K562 (cell line): ENCODE measurements at regions not wholly inside any gene's neighbourhood (a gene's known extent, or its start where the extent isn't known, plus 50 kb on each side); places are given as distances from the start of the nearest gene placed in this dataset.

Source experiments
- ATAC-seq: fragments of 200-7000 bp; cut with Tn5 transposase; 3 replicates; pipeline ENCODE4 v1.9.1; 2020; ENCODE audit warnings: moderate library complexity
- BruUV-seq: library from RNA; stranded (reverse); fragments of 400-500 nt; replicated peaks from 2 replicates; lab custom pipeline; 2021; lab: Mats Ljungman, UMichigan
- CTCF ChIA-PET: fragments of 300-600 bp; formaldehyde crosslinking; extraction: SDS; loops from one replicate; lab custom pipeline; 2021; ENCODE audit warnings: low intra/inter-chr PET ratio; lab: Yijun Ruan, JAX
- POLR2A ChIA-PET: fragments of 300-600, 350-650 bp; sonication (Branson Sonifier 250); formaldehyde crosslinking; extraction: SDS; loops from one replicate; lab custom pipeline; 2021; ENCODE audit warnings: antibody characterized with exemption, inconsistent platforms; lab: Yijun Ruan, JAX
- DNase-seq, 4 experiments: peaks; one replicate each; pipeline versions ENCODE4 v3.0.0 to v3.0.0-alpha.2; 2011 to 2018; ENCODE audit warnings: low spot score in 3 of 4, mixed read lengths in 3 of 4; ENCODE audit errors: extremely low read depth in 1 of 4
- FAIRE-seq: peaks from 2 replicates; lab custom pipeline; 2011; peaks lifted over from hg19 to GRCh38; lab: Jason Lieb, UNC
- H2AFZ ChIP-seq: 2 replicates; pipeline ENCODE4 v1.6.0; 2011; ENCODE audit warnings: low read depth, low read length, control low read depth, inconsistent platforms
- H3K27ac ChIP-seq: fragments of 200-600 bp; 3 replicates; pipeline ENCODE4 v1.8.0; 2011; ENCODE audit warnings: low read depth, mild to moderate bottlenecking, control low read depth, inconsistent platforms, low read length, moderate library complexity, mixed read lengths; ENCODE audit errors: extremely low read depth
- H3K27me3 ChIP-seq, 2 experiments: fragments of 300-600 bp in 1 of 2; 2 replicates in 1 of 2; 3 replicates in 1 of 2; pipeline versions ENCODE4 v1.6.0 to v1.8.0; 2011; ENCODE audit warnings: inconsistent platforms in 2 of 2, low read length in 2 of 2, mild to moderate bottlenecking in 1 of 2, mixed read lengths in 1 of 2, moderate library complexity in 1 of 2; ENCODE audit not compliant: control insufficient read depth in 2 of 2, insufficient read depth in 2 of 2
- H3K36me3 ChIP-seq: fragments of 300-600 bp; 3 replicates; pipeline ENCODE4 v1.8.0; 2011; ENCODE audit warnings: mild to moderate bottlenecking, low read length, inconsistent platforms; ENCODE audit not compliant: control insufficient read depth, insufficient read depth
- H3K4me1 ChIP-seq, 2 experiments: fragments of 200-600 bp in 1 of 2; replicated peaks in 1 of 2; 2 replicates in 1 of 2; 3 replicates in 1 of 2; pipeline versions ENCODE4 v1.5.1 to v1.8.0; 2011; ENCODE audit warnings: inconsistent platforms in 2 of 2, low read length in 2 of 2, mild to moderate bottlenecking in 1 of 2, mixed read lengths in 1 of 2, moderate library complexity in 1 of 2; ENCODE audit not compliant: control insufficient read depth in 2 of 2, insufficient read depth in 2 of 2
- H3K4me2 ChIP-seq: 2 replicates; pipeline ENCODE4 v1.6.1; 2011; ENCODE audit warnings: low read length, control low read depth, inconsistent platforms, mixed read lengths; ENCODE audit not compliant: insufficient read depth
- H3K4me3 ChIP-seq: fragments of 200-600 bp; sonication (generic), shearing (Covaris generic); 2 replicates; pipeline ENCODE4 v1.5.1; 2016; ENCODE audit warnings: control low read depth, inconsistent platforms
- H3K79me2 ChIP-seq: fragments of 200-600 bp; 3 replicates; pipeline ENCODE4 v1.8.0; 2011; ENCODE audit warnings: low read length, inconsistent platforms; ENCODE audit not compliant: control insufficient read depth, insufficient read depth
- H3K9ac ChIP-seq, 2 experiments: 2 replicates each; pipeline versions ENCODE4 v1.6.0 to v1.6.1; 2011; ENCODE audit warnings: low read depth in 2 of 2, low read length in 2 of 2, control low read depth in 1 of 2, inconsistent platforms in 1 of 2, mild to moderate bottlenecking in 1 of 2, mixed read lengths in 1 of 2; ENCODE audit not compliant: insufficient read depth in 1 of 2
- H3K9me1 ChIP-seq: one replicate; pipeline ENCODE4 v1.6.0; 2011; ENCODE audit warnings: inconsistent platforms, mild to moderate bottlenecking, low read length, moderate library complexity; ENCODE audit not compliant: control insufficient read depth, insufficient read depth
- H3K9me3 ChIP-seq: replicated peaks from 2 replicates; pipeline ENCODE4 v1.5.1; 2011; ENCODE audit warnings: low read depth, low read length, inconsistent platforms; ENCODE audit not compliant: control insufficient read depth, insufficient read depth
- H4K20me1 ChIP-seq: replicated peaks from 2 replicates; pipeline ENCODE4 v1.6.1; 2011; ENCODE audit warnings: low read length, inconsistent platforms, mixed read lengths; ENCODE audit not compliant: control insufficient read depth, insufficient read depth
- ASH1L ChIP-seq: fragments of 450-650 bp; IDR thresholded peaks from 2 replicates; pipeline ENCODE4 v1.6.1; 2018; ENCODE audit warnings: borderline replicate concordance, mild to moderate bottlenecking, low read depth; ENCODE audit not compliant: partially characterized antibody
- CCNT2 ChIP-seq: IDR thresholded peaks from 2 replicates; pipeline ENCODE4 v1.6.1; 2011; ENCODE audit warnings: borderline replicate concordance, low read depth, mild to moderate bottlenecking, moderate library complexity, mixed read lengths, low read length; ENCODE audit not compliant: insufficient read length; ENCODE audit errors: extremely low read depth
- E2F3 ChIP-seq: fragments of 250-450 bp; sonication (Bioruptor Pico); IDR thresholded peaks from 2 replicates; pipeline ENCODE4 v1.4.0; 2020; ENCODE audit warnings: mild to moderate bottlenecking
- E4F1 ChIP-seq: fragments of 250-450 bp; sonication (Bioruptor Pico); IDR thresholded peaks from 2 replicates; pipeline ENCODE4 v1.5.0; 2021; ENCODE audit warnings: mild to moderate bottlenecking, borderline replicate concordance
- ETV1 ChIP-seq: fragments of 450-650 bp; conservative IDR thresholded peaks from 2 replicates; pipeline ENCODE4 v1.6.1; 2016; ENCODE audit warnings: missing genetic modification characterization, control low read depth, low read depth, missing compliant biosample characterization
- LEF1 ChIP-seq: fragments of 450-650 bp; IDR thresholded peaks from 2 replicates; pipeline ENCODE4 v1.6.1; 2016; ENCODE audit warnings: mild to moderate bottlenecking
- POLR3A ChIP-seq: IDR thresholded peaks from 2 replicates; pipeline ENCODE4 v1.6.1; 2011; ENCODE audit warnings: borderline replicate concordance, mild to moderate bottlenecking, moderate library complexity; ENCODE audit not compliant: insufficient read length, insufficient read depth; ENCODE audit errors: extremely low read depth
- SREBF1 ChIP-seq: fragments of 150-350 bp; IDR thresholded peaks from 2 replicates; pipeline ENCODE4 v1.6.1; 2014; ENCODE audit warnings: antibody characterized with exemption, low read depth, low read length, borderline replicate concordance
- TRIM24 ChIP-seq, 2 experiments: fragments of 450-650 bp; IDR thresholded peaks; 2 replicates each; pipeline ENCODE4 v1.6.1; 2016
- ZFP91 ChIP-seq: sonication (generic); formaldehyde crosslinking; IDR thresholded peaks from 2 replicates; pipeline ENCODE4 v1.8.0; 2022; ENCODE audit warnings: mild to moderate bottlenecking, missing genetic modification reagents
- WGBS: fragments of 100-300 bp; shearing (Covaris generic); methylation state at CpG from one replicate; pipeline ENCODE4 v1.1.6; 2016; ENCODE audit warnings: low coverage, mixed read lengths; ENCODE audit not compliant: insufficient coverage; ENCODE audit errors: missing lambda C conversion rate; 5-methylcytosine and 5-hydroxymethylcytosine counted together
- in situ Hi-C: fragments of 300-500 bp; cut with MboI; formaldehyde crosslinking; loops from 4 replicates; pipeline ENCODE4 v1.15.0; 2018; ENCODE audit warnings: inconsistent platforms, mixed read lengths
- intact Hi-C: fragments of 100-400 bp; cut with micrococcal nuclease; formaldehyde crosslinking; loops from 2 replicates; pipeline ENCODE4 v1.14.2; 2022
- TF ChIP-seq, protein P1 (sequence below): fragments of 250-450 bp; sonication (Bioruptor Pico); IDR thresholded peaks from 2 replicates; pipeline ENCODE4 v1.4.0; 2020; ENCODE audit warnings: mild to moderate bottlenecking, moderate library complexity

DNA sequence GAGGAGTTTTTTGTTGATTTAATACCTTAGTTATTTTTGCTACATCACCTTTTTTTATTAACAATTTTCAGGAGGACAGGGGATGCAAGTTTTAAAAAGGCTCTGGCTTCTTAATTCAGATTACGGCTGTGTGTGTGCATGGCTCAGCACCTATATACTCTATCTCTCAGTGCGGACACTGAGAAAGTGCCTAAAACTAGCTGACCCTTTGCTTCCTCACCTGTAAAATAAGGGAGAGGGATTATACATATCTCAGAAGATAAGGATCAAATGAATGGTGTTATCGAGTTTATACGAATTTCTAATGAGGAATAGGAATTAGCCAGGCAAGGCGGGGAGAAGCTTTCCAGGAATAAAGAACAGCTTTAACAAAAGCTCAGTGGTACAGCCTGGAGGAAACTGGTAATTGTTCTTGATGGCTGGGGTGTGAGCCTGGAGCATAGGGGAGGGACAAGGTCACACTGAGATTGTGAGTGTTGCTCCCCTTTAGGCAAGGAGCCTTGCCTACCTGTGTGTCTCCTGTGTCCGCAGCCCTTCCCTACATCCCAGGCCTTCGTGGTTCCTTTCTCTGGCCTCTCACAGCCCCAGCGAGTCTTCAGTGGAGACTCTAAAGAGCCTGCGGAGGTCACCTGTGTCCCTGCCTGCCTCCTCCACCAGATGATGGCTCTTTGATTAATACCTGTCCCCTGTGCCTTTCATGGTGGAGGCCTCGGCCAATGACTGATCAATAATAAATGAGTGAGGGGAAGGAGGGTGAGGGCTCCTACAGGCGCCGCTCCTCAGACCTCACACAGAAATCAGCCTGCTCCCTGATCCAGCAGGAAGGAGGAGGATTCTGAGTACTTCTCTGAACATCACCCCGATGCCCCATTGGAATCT, 92.7 kb downstream of the DDX1 start:
- Histone ChIP-seq H3K9ac (no peak overlapping the region), H3K4me3 (no peak overlapping the region), H3K4me1 (no peaks in the 10 kb centered on the region), H3K27ac (no peak overlapping the region), H4K20me1 (no peaks in the 10 kb centered on the region), H3K9me1 (no peaks in the 10 kb centered on the region), H3K4me2 (no peak overlapping the region), H3K27me3 (peaks cover 12 to 30% of the 10 kb centered on the region in 2 experiments; a peak in 4 of 5 replicates), H3K36me3 (no peaks in the 10 kb centered on the region), H3K79me2 (no peaks in the 10 kb centered on the region), H2AFZ (no peak overlapping the region), H3K9me3 (0 out of 2 replicates have a peak, but pooled peaks cover 1% of the 10 kb centered on the region)
- intact Hi-C loops (no loop called here), in situ Hi-C loops (no loop called here)
- DNase-seq (no peak), ATAC-seq (no peak), FAIRE-seq (no peak)
- POLR2A ChIA-PET = no interaction called here
- BruUV-seq = no TSS peak
- WGBS = 0% methylated on average over 13 of the region's 13 CpGs
- no peak for TF ChIP-seq E4F1 (CRISPR knock-in tag)
- no peak for TF ChIP-seq ZFP91 (CRISPR knock-in tag)
- no peak for TF ChIP-seq TRIM24 (IDR thresholded peaks at IDR 0.05)
- no peak for TF ChIP-seq LEF1
- no peak for TF ChIP-seq E2F3 (CRISPR knock-in tag)
- no peak for TF ChIP-seq ETV1 (tag)
- TF ChIP-seq ASH1L = no peak
- TF ChIP-seq CCNT2 = no peak
- TF ChIP-seq, protein P1, sequence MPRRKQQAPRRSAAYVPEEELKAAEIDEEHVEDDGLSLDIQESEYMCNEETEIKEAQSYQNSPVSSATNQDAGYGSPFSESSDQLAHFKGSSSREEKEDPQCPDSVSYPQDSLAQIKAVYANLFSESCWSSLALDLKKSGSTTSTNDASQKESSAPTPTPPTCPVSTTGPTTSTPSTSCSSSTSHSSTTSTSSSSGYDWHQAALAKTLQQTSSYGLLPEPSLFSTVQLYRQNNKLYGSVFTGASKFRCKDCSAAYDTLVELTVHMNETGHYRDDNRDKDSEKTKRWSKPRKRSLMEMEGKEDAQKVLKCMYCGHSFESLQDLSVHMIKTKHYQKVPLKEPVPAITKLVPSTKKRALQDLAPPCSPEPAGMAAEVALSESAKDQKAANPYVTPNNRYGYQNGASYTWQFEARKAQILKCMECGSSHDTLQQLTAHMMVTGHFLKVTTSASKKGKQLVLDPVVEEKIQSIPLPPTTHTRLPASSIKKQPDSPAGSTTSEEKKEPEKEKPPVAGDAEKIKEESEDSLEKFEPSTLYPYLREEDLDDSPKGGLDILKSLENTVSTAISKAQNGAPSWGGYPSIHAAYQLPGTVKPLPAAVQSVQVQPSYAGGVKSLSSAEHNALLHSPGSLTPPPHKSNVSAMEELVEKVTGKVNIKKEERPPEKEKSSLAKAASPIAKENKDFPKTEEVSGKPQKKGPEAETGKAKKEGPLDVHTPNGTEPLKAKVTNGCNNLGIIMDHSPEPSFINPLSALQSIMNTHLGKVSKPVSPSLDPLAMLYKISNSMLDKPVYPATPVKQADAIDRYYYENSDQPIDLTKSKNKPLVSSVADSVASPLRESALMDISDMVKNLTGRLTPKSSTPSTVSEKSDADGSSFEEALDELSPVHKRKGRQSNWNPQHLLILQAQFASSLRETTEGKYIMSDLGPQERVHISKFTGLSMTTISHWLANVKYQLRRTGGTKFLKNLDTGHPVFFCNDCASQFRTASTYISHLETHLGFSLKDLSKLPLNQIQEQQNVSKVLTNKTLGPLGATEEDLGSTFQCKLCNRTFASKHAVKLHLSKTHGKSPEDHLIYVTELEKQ (CRISPR knock-in tag) = no peak
- TF ChIP-seq SREBF1 = no peak
- TF ChIP-seq POLR3A = no peak
- CTCF ChIA-PET = no interaction called here
